ENCODE measurements at regions not wholly inside any gene's neighbourhood (a gene's known extent, or its start where the extent isn't known, plus 50 kb on each side); places are given as distances from the start of the nearest gene placed in this dataset.

GRCh38 chr6:15876406-15876805 is 213.6 kb upstream of the DTNBP1 start:
- Histone ChIP-seq H3K27me3 (ENCODE audit: low read depth, low read length) (no peaks in the 10 kb centered on the region), H3K4me1 (ENCODE audit: control insufficient read depth in 1 of 2, insufficient read depth in 2 of 2, low read length in 2 of 2) (peaks cover 0 to 14% of the 10 kb centered on the region in 2 donors), H3K4me3 (ENCODE audit: low read depth in 1 of 2, low read length in 2 of 2) (no peak overlapping the region), H3K36me3 (ENCODE audit: control insufficient read depth in 1 of 2, insufficient read depth in 2 of 2, low read length in 2 of 2) (no peaks in the 10 kb centered on the region), H3K27ac (ENCODE audit: low read length) (no peak overlapping the region), H3K9me3 (ENCODE audit: control insufficient read depth in 1 of 2, low read length in 2 of 2) (no peaks in the 10 kb centered on the region)

- Histone ChIP-seq H3K27me3 (ENCODE audit: low read depth, low read length) (no peaks in the 10 kb centered on the region), H3K27ac (ENCODE audit: low read length) (no peak overlapping the region), H3K36me3 (ENCODE audit: control insufficient read depth in 1 of 2, insufficient read depth in 2 of 2, low read length in 2 of 2) (no peaks in the 10 kb centered on the region), H3K9me3 (ENCODE audit: control insufficient read depth in 1 of 2, low read length in 2 of 2) (no peaks in the 10 kb centered on the region), H3K4me3 (ENCODE audit: low read depth in 1 of 2, low read length in 2 of 2) (no peak overlapping the region), H3K4me1 (ENCODE audit: control insufficient read depth in 1 of 2, insufficient read depth in 2 of 2, low read length in 2 of 2) (peaks cover 0 to 14% of the 10 kb centered on the region in 2 donors)
Observed at GRCh38 chr6:15875797-15876196, 213.0 kb upstream of the DTNBP1 start.

- H3K27me3 ChIP-seq (ENCODE audit: low read depth, low read length): no peaks in the 10 kb centered on the region
- peaks cover 0 to 8% of the 10 kb centered on the region in 2 donors for H3K4me1 ChIP-seq (ENCODE audit: control insufficient read depth in 1 of 2, insufficient read depth in 2 of 2, low read length in 2 of 2)
- H3K4me3 ChIP-seq (ENCODE audit: low read depth in 1 of 2, low read length in 2 of 2): no peak overlapping the region
- no peaks in the 10 kb centered on the region for H3K9me3 ChIP-seq (ENCODE audit: control insufficient read depth in 1 of 2, low read length in 2 of 2)
- H3K36me3 ChIP-seq (ENCODE audit: control insufficient read depth in 1 of 2, insufficient read depth in 2 of 2, low read length in 2 of 2): no peaks in the 10 kb centered on the region
- no peak overlapping the region for H3K27ac ChIP-seq (ENCODE audit: low read length)
Observed at GRCh38 chr6:15874821-15875220, 212.0 kb upstream of the DTNBP1 start.

GRCh38 chr6:15874326-15874725 is 211.5 kb upstream of the DTNBP1 start:
- no peaks in the 10 kb centered on the region for H3K27me3 ChIP-seq (ENCODE audit: low read depth, low read length)
- no peaks in the 10 kb centered on the region for H3K9me3 ChIP-seq (ENCODE audit: control insufficient read depth in 1 of 2, low read length in 2 of 2)
- H3K4me3 ChIP-seq (ENCODE audit: low read depth in 1 of 2, low read length in 2 of 2): no peak overlapping the region
- no peak overlapping the region for H3K27ac ChIP-seq (ENCODE audit: low read length)
- peaks cover 0 to 3% of the 10 kb centered on the region in 2 donors for H3K4me1 ChIP-seq (ENCODE audit: control insufficient read depth in 1 of 2, insufficient read depth in 2 of 2, low read length in 2 of 2)
- H3K36me3 ChIP-seq (ENCODE audit: control insufficient read depth in 1 of 2, insufficient read depth in 2 of 2, low read length in 2 of 2): no peaks in the 10 kb centered on the region

- H3K4me1 ChIP-seq (ENCODE audit: control insufficient read depth in 1 of 2, insufficient read depth in 2 of 2, low read length in 2 of 2): no peaks in the 10 kb centered on the region
- no peaks in the 10 kb centered on the region for H3K9me3 ChIP-seq (ENCODE audit: control insufficient read depth in 1 of 2, low read length in 2 of 2)
- no peaks in the 10 kb centered on the region for H3K27me3 ChIP-seq (ENCODE audit: low read depth, low read length)
- H3K4me3 ChIP-seq (ENCODE audit: low read depth in 1 of 2, low read length in 2 of 2): no peak overlapping the region
- H3K36me3 ChIP-seq (ENCODE audit: control insufficient read depth in 1 of 2, insufficient read depth in 2 of 2, low read length in 2 of 2): no peaks in the 10 kb centered on the region
- no peak overlapping the region for H3K27ac ChIP-seq (ENCODE audit: low read length)
Observed at GRCh38 chr6:15872241-15873103, 209.6 kb upstream of the DTNBP1 start.

GRCh38 chr6:15871276-15871675 is 208.4 kb upstream of the DTNBP1 start:
- H3K4me3 ChIP-seq (ENCODE audit: low read depth in 1 of 2, low read length in 2 of 2): no peak overlapping the region
- no peak overlapping the region for H3K27ac ChIP-seq (ENCODE audit: low read length)
- H3K9me3 ChIP-seq (ENCODE audit: control insufficient read depth in 1 of 2, low read length in 2 of 2): no peaks in the 10 kb centered on the region
- H3K4me1 ChIP-seq (ENCODE audit: control insufficient read depth in 1 of 2, insufficient read depth in 2 of 2, low read length in 2 of 2): no peaks in the 10 kb centered on the region
- H3K27me3 ChIP-seq (ENCODE audit: low read depth, low read length): no peaks in the 10 kb centered on the region
- no peaks in the 10 kb centered on the region for H3K36me3 ChIP-seq (ENCODE audit: control insufficient read depth in 1 of 2, insufficient read depth in 2 of 2, low read length in 2 of 2)

- Histone ChIP-seq H3K4me3 (ENCODE audit: low read depth in 1 of 2, low read length in 2 of 2) (no peak overlapping the region), H3K36me3 (ENCODE audit: control insufficient read depth in 1 of 2, insufficient read depth in 2 of 2, low read length in 2 of 2) (no peaks in the 10 kb centered on the region), H3K27me3 (ENCODE audit: low read depth, low read length) (no peaks in the 10 kb centered on the region), H3K27ac (ENCODE audit: low read length) (no peak overlapping the region), H3K9me3 (ENCODE audit: control insufficient read depth in 1 of 2, low read length in 2 of 2) (no peaks in the 10 kb centered on the region), H3K4me1 (ENCODE audit: control insufficient read depth in 1 of 2, insufficient read depth in 2 of 2, low read length in 2 of 2) (no peaks in the 10 kb centered on the region)
Observed at GRCh38 chr6:15870333-15871043, 207.7 kb upstream of the DTNBP1 start.

GRCh38 chr6:15864708-15865062 is 201.9 kb upstream of the DTNBP1 start:
- Histone ChIP-seq H3K9me3 (ENCODE audit: control insufficient read depth in 1 of 2, low read length in 2 of 2) (no peaks in the 10 kb centered on the region), H3K4me3 (ENCODE audit: low read depth in 1 of 2, low read length in 2 of 2) (no peak overlapping the region), H3K27me3 (ENCODE audit: low read depth, low read length) (no peaks in the 10 kb centered on the region), H3K4me1 (ENCODE audit: control insufficient read depth in 1 of 2, insufficient read depth in 2 of 2, low read length in 2 of 2) (no peaks in the 10 kb centered on the region), H3K36me3 (ENCODE audit: control insufficient read depth in 1 of 2, insufficient read depth in 2 of 2, low read length in 2 of 2) (no peaks in the 10 kb centered on the region), H3K27ac (ENCODE audit: low read length) (no peak overlapping the region)

GRCh38 chr6:15864038-15864707 is 201.3 kb upstream of the DTNBP1 start:
- H3K27me3 ChIP-seq (ENCODE audit: low read depth, low read length): no peaks in the 10 kb centered on the region
- H3K9me3 ChIP-seq (ENCODE audit: control insufficient read depth in 1 of 2, low read length in 2 of 2): no peaks in the 10 kb centered on the region
- H3K4me3 ChIP-seq (ENCODE audit: low read depth in 1 of 2, low read length in 2 of 2): no peak overlapping the region
- no peak overlapping the region for H3K27ac ChIP-seq (ENCODE audit: low read length)
- no peaks in the 10 kb centered on the region for H3K4me1 ChIP-seq (ENCODE audit: control insufficient read depth in 1 of 2, insufficient read depth in 2 of 2, low read length in 2 of 2)
- H3K36me3 ChIP-seq (ENCODE audit: control insufficient read depth in 1 of 2, insufficient read depth in 2 of 2, low read length in 2 of 2): no peaks in the 10 kb centered on the region

- H3K9me3 ChIP-seq (ENCODE audit: control insufficient read depth in 1 of 2, low read length in 2 of 2): no peaks in the 10 kb centered on the region
- no peak overlapping the region for H3K4me3 ChIP-seq (ENCODE audit: low read depth in 1 of 2, low read length in 2 of 2)
- no peaks in the 10 kb centered on the region for H3K36me3 ChIP-seq (ENCODE audit: control insufficient read depth in 1 of 2, insufficient read depth in 2 of 2, low read length in 2 of 2)
- no peak overlapping the region for H3K27ac ChIP-seq (ENCODE audit: low read length)
- H3K4me1 ChIP-seq (ENCODE audit: control insufficient read depth in 1 of 2, insufficient read depth in 2 of 2, low read length in 2 of 2): no peaks in the 10 kb centered on the region
- H3K27me3 ChIP-seq (ENCODE audit: low read depth, low read length): no peaks in the 10 kb centered on the region
Observed at GRCh38 chr6:15862810-15863209, 200.0 kb upstream of the DTNBP1 start.

- H3K27me3 ChIP-seq (ENCODE audit: low read depth, low read length): no peaks in the 10 kb centered on the region
- no peaks in the 10 kb centered on the region for H3K36me3 ChIP-seq (ENCODE audit: control insufficient read depth in 1 of 2, insufficient read depth in 2 of 2, low read length in 2 of 2)
- H3K4me1 ChIP-seq (ENCODE audit: control insufficient read depth in 1 of 2, insufficient read depth in 2 of 2, low read length in 2 of 2): no peaks in the 10 kb centered on the region
- H3K9me3 ChIP-seq (ENCODE audit: control insufficient read depth in 1 of 2, low read length in 2 of 2): no peaks in the 10 kb centered on the region
- no peak overlapping the region for H3K4me3 ChIP-seq (ENCODE audit: low read depth in 1 of 2, low read length in 2 of 2)
- no peak overlapping the region for H3K27ac ChIP-seq (ENCODE audit: low read length)
Observed at GRCh38 chr6:15861486-15861885, 198.7 kb upstream of the DTNBP1 start.
